ENCODE measurements at regions not wholly inside any gene's neighbourhood (a gene's known extent, or its start where the extent isn't known, plus 50 kb on each side); places are given as distances from the start of the nearest gene placed in this dataset.
"Not testable (repeated sequence)": the region's sequence is repeated elsewhere in the genome, so short reads cannot be mapped to it uniquely, and the experiment has no call there.

- Histone ChIP-seq H3K4me2 (ENCODE audit: low read depth, low read length) (no peak overlapping the region), H3K4me3 (replicated peaks in 1 of 3; ENCODE audit: insufficient read depth in 1 of 3, low read depth in 2 of 3, low read length in 3 of 3) (no peak overlapping the region), H3K27me3 (ENCODE audit: control insufficient read depth in 1 of 2, insufficient read depth in 2 of 2, low read length in 2 of 2) (no peaks in the 10 kb centered on the region; a peak in 1 of 5 replicates), H2AFZ (ENCODE audit: low read length) (no peak overlapping the region), H3K4me1 (ENCODE audit: insufficient read depth, low read length) (no peaks in the 10 kb centered on the region), H3K27ac (ENCODE audit: extremely low read length, insufficient read depth, low read length) (no peak overlapping the region), H3K9ac (ENCODE audit: insufficient read depth, low read depth, low read length) (no peak overlapping the region), H3K9me3 (ENCODE audit: low read length) (no peaks in the 10 kb centered on the region), H3K79me2 (ENCODE audit: insufficient read depth, low read length) (no peaks in the 10 kb centered on the region), H4K20me1 (ENCODE audit: insufficient read depth, low read length) (no peaks in the 10 kb centered on the region), H3K36me3 (replicated peaks in 1 of 2; ENCODE audit: control insufficient read depth in 1 of 2, insufficient read depth in 2 of 2, low read length in 2 of 2) (no peaks in the 10 kb centered on the region)
- POLR2A ChIA-PET: no interaction called here
- FAIRE-seq (no peak), DNase-seq (ENCODE audit: low spot score) (no peak), ATAC-seq (no peak)
- no TSS peak for BruUV-seq (replicated peaks)
- in situ Hi-C loops (cut with HindIII; ENCODE audit: extremely low pct_ligation_motif_present, low pct_unique_long_range_greater_than_20kb) (no loop called here), intact Hi-C loops (cut with micrococcal nuclease; ENCODE audit: unreplicated experiment) (no loop called here)
- CTCF ChIA-PET (ENCODE audit: low intra/inter-chr PET ratio, low total read pairs): no interaction called here
- WGBS (ENCODE audit: low lambda C conversion rate): 9% methylated on average over 6 of the region's 7 CpGs
- TF ChIP-seq ARHGAP35 (CRISPR knock-in tag; IDR thresholded peaks at IDR 0.05; ENCODE audit: borderline replicate concordance) (no peak), NRL (CRISPR knock-in tag; IDR thresholded peaks at IDR 0.05; ENCODE audit: borderline replicate concordance) (no peak), ZMAT5 (CRISPR knock-in tag; IDR thresholded peaks at IDR 0.05; ENCODE audit: borderline replicate concordance, low read depth) (no peak), ZBTB38 (CRISPR knock-in tag; IDR thresholded peaks at IDR 0.05) (no peak), DR1 (CRISPR knock-in tag; IDR thresholded peaks at IDR 0.05) (no peak), KDM3A (CRISPR knock-in tag; IDR thresholded peaks at IDR 0.05; ENCODE audit: low read depth) (no peak), TGIF2 (CRISPR knock-in tag; IDR thresholded peaks at IDR 0.05) (no peak), ZFP82 (CRISPR knock-in tag; IDR thresholded peaks at IDR 0.05; ENCODE audit: borderline replicate concordance) (no peak), ZFP91 (CRISPR knock-in tag; IDR thresholded peaks at IDR 0.05; ENCODE audit: borderline replicate concordance) (no peak), SP1 (IDR thresholded peaks at IDR 0.05) (no peak), SP1 (CRISPR knock-in tag; IDR thresholded peaks at IDR 0.05) (no peak), ZBTB7A (CRISPR knock-in tag; IDR thresholded peaks at IDR 0.05) (no peak), GATAD2A (CRISPR knock-in tag; IDR thresholded peaks at IDR 0.05) (no peak), GFI1 (CRISPR knock-in tag; IDR thresholded peaks at IDR 0.05; ENCODE audit: borderline replicate concordance) (no peak), ZMYM2 (CRISPR knock-in tag; IDR thresholded peaks at IDR 0.05) (no peak)
These were observed 278.0 kb upstream of the PLET1 start for GRCh38 chr11:112538534-112539280.

DNA sequence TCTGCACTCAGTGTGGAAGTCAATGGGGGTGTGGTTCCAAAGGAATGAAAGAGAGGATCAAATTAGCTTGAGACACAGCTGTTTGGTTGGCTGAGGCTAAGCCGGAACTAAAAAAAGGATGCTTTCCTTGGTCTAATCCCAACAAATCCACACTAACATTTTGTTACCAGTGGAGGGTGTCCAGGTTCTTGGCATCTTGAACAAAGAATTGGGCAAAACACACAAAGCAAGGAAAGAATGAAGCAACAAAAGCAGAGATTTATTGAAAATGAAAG, 278.6 kb upstream of the PLET1 start:
- 90% methylated on average over 1 of the region's 1 CpG for WGBS (ENCODE audit: low lambda C conversion rate)
- in situ Hi-C loops (cut with HindIII; ENCODE audit: extremely low pct_ligation_motif_present, low pct_unique_long_range_greater_than_20kb); CTCF ChIA-PET (ENCODE audit: low intra/inter-chr PET ratio, low total read pairs): not testable (repeated sequence)

More for the DNA sequence above, 278.6 kb upstream of the PLET1 start:
- ATAC-seq; H3K27ac ChIP-seq (ENCODE audit: extremely low read length, insufficient read depth, low read length); POLR2A ChIA-PET; H3K9ac ChIP-seq (ENCODE audit: insufficient read depth, low read depth, low read length); H3K4me2 ChIP-seq (ENCODE audit: low read depth, low read length); H3K79me2 ChIP-seq (ENCODE audit: insufficient read depth, low read length); FAIRE-seq; H3K4me3 ChIP-seq (replicated peaks in 1 of 3; ENCODE audit: insufficient read depth in 1 of 3, low read depth in 2 of 3, low read length in 3 of 3); H3K27me3 ChIP-seq (ENCODE audit: control insufficient read depth in 1 of 2, insufficient read depth in 2 of 2, low read length in 2 of 2); H4K20me1 ChIP-seq (ENCODE audit: insufficient read depth, low read length); H3K4me1 ChIP-seq (ENCODE audit: insufficient read depth, low read length); BruUV-seq (replicated peaks); DNase-seq (ENCODE audit: low spot score); intact Hi-C loops (cut with micrococcal nuclease; ENCODE audit: unreplicated experiment); H2AFZ ChIP-seq (ENCODE audit: low read length); H3K9me3 ChIP-seq (ENCODE audit: low read length); H3K36me3 ChIP-seq (replicated peaks in 1 of 2; ENCODE audit: control insufficient read depth in 1 of 2, insufficient read depth in 2 of 2, low read length in 2 of 2): not testable (repeated sequence)

Measured in HepG2 (cell line).